ENCODE measurements at regions not wholly inside any gene's neighbourhood (a gene's known extent, or its start where the extent isn't known, plus 50 kb on each side); places are given as distances from the start of the nearest gene placed in this dataset.

- peaks cover 0 to 4% (median 0%) of the 10 kb centered on the region in 4 experiments for H3K4me1 ChIP-seq (ENCODE audit: control extremely low read depth in 1 of 4, control insufficient read depth in 4 of 4, insufficient read depth in 4 of 4, low read length in 3 of 4)
- no peaks in the 10 kb centered on the region for H3K9me3 ChIP-seq (ENCODE audit: control extremely low read depth in 1 of 5, control insufficient read depth in 4 of 5, insufficient read depth in 2 of 5, low read depth in 1 of 5, low read length in 4 of 5)
- H3K27ac ChIP-seq (ENCODE audit: insufficient read depth in 1 of 2, low read depth in 1 of 2, low read length in 2 of 2, poor library complexity in 1 of 2, severe bottlenecking in 2 of 2), result no peak overlapping the region
- DNase-seq, result no peak
- H3K27me3 ChIP-seq (replicated peaks in 2 of 5; ENCODE audit: control insufficient read depth in 4 of 5, insufficient read depth in 5 of 5, low read length in 4 of 5), result no peaks in the 10 kb centered on the region
- POLR2A ChIA-PET, result no interaction called here
- peaks cover 0 to 17% (median 3%) of the 10 kb centered on the region in 4 experiments for H3K36me3 ChIP-seq (ENCODE audit: control insufficient read depth in 4 of 4, insufficient read depth in 4 of 4, low read length in 3 of 4)
- 85% methylated on average over 4 of the region's 6 CpGs for WGBS (ENCODE audit: insufficient coverage)
- CTCF ChIA-PET, result interaction anchor here (0.8 to 7.2 kb wide), 13 partner anchors 10 to 362 kb away, joined by 3 to 92 read pairs (median 4); no protein-coding TSS in a partner anchor
- no peak overlapping the region for H3K4me3 ChIP-seq (ENCODE audit: control insufficient read depth in 1 of 7, extremely low read depth in 1 of 7, insufficient read depth in 4 of 7, low read depth in 2 of 7, low read length in 6 of 7)
These were observed 75.0 kb upstream of the BZW1 start for GRCh38 chr2:200736646-200737274.

GRCh38 chr2:200737585-200737984 lies 74.1 kb upstream of the BZW1 start:
- no peak overlapping the region for H3K27ac ChIP-seq (ENCODE audit: insufficient read depth in 1 of 2, low read depth in 1 of 2, low read length in 2 of 2, poor library complexity in 1 of 2, severe bottlenecking in 2 of 2)
- H3K4me3 ChIP-seq (ENCODE audit: control insufficient read depth in 1 of 7, extremely low read depth in 1 of 7, insufficient read depth in 4 of 7, low read depth in 2 of 7, low read length in 6 of 7), result no peak overlapping the region
- ChIA-PET POLR2A (no interaction called here), CTCF (interaction anchor here (0.8 to 7.2 kb wide), 7 partner anchors 13 to 363 kb away, joined by 3 to 92 read pairs (median 6); no protein-coding TSS in a partner anchor)
- no peaks in the 10 kb centered on the region for H3K9me3 ChIP-seq (ENCODE audit: control extremely low read depth in 1 of 5, control insufficient read depth in 4 of 5, insufficient read depth in 2 of 5, low read depth in 1 of 5, low read length in 4 of 5)
- no peak for DNase-seq
- 98% methylated on average over 4 of the region's 4 CpGs for WGBS (ENCODE audit: insufficient coverage)
- no peaks in the 10 kb centered on the region for H3K27me3 ChIP-seq (replicated peaks in 2 of 5; ENCODE audit: control insufficient read depth in 4 of 5, insufficient read depth in 5 of 5, low read length in 4 of 5)
- peaks cover 0 to 12% (median 0%) of the 10 kb centered on the region in 4 experiments for H3K4me1 ChIP-seq (ENCODE audit: control extremely low read depth in 1 of 4, control insufficient read depth in 4 of 4, insufficient read depth in 4 of 4, low read length in 3 of 4)
- peaks cover 0 to 13% (median 3%) of the 10 kb centered on the region in 4 experiments for H3K36me3 ChIP-seq (ENCODE audit: control insufficient read depth in 4 of 4, insufficient read depth in 4 of 4, low read length in 3 of 4)

GRCh38 chr2:200738590-200738989 lies 73.1 kb upstream of the BZW1 start:
- Histone ChIP-seq H3K4me3 (ENCODE audit: control insufficient read depth in 1 of 7, extremely low read depth in 1 of 7, insufficient read depth in 4 of 7, low read depth in 2 of 7, low read length in 6 of 7) (no peak overlapping the region), H3K36me3 (ENCODE audit: control insufficient read depth in 4 of 4, insufficient read depth in 4 of 4, low read length in 3 of 4) (peaks cover 0 to 7% (median 2%) of the 10 kb centered on the region in 4 experiments), H3K27ac (ENCODE audit: insufficient read depth in 1 of 2, low read depth in 1 of 2, low read length in 2 of 2, poor library complexity in 1 of 2, severe bottlenecking in 2 of 2) (no peak overlapping the region), H3K9me3 (ENCODE audit: control extremely low read depth in 1 of 5, control insufficient read depth in 4 of 5, insufficient read depth in 2 of 5, low read depth in 1 of 5, low read length in 4 of 5) (no peaks in the 10 kb centered on the region), H3K27me3 (replicated peaks in 2 of 5; ENCODE audit: control insufficient read depth in 4 of 5, insufficient read depth in 5 of 5, low read length in 4 of 5) (no peaks in the 10 kb centered on the region), H3K4me1 (ENCODE audit: control extremely low read depth in 1 of 4, control insufficient read depth in 4 of 4, insufficient read depth in 4 of 4, low read length in 3 of 4) (peaks cover 0 to 17% (median 0%) of the 10 kb centered on the region in 4 experiments)
- ChIA-PET POLR2A (interaction anchor here (0.6 kb wide), 1 partner anchor 340 kb away, joined by 9 read pairs; no protein-coding TSS in a partner anchor), CTCF (interaction anchor here (1.0 to 1.4 kb wide), 4 partner anchors 12 to 66 kb away, joined by 3 read pairs; no protein-coding TSS in a partner anchor)
- DNase-seq, result no peak
- 98% methylated on average over 5 of the region's 7 CpGs for WGBS (ENCODE audit: insufficient coverage)

- CTCF ChIA-PET, result interaction anchor here (0.6 to 1.0 kb wide), 3 partner anchors 9 to 30 kb away, joined by 3 read pairs; no protein-coding TSS in a partner anchor
- Histone ChIP-seq H3K4me3 (ENCODE audit: control insufficient read depth in 1 of 7, extremely low read depth in 1 of 7, insufficient read depth in 4 of 7, low read depth in 2 of 7, low read length in 6 of 7) (no peak overlapping the region), H3K9me3 (ENCODE audit: control extremely low read depth in 1 of 5, control insufficient read depth in 4 of 5, insufficient read depth in 2 of 5, low read depth in 1 of 5, low read length in 4 of 5) (no peaks in the 10 kb centered on the region), H3K4me1 (ENCODE audit: control extremely low read depth in 1 of 4, control insufficient read depth in 4 of 4, insufficient read depth in 4 of 4, low read length in 3 of 4) (peaks cover 0 to 20% (median 0%) of the 10 kb centered on the region in 4 experiments), H3K36me3 (ENCODE audit: control insufficient read depth in 4 of 4, insufficient read depth in 4 of 4, low read length in 3 of 4) (peaks cover 0 to 12% (median 2%) of the 10 kb centered on the region in 4 experiments), H3K27me3 (replicated peaks in 2 of 5; ENCODE audit: control insufficient read depth in 4 of 5, insufficient read depth in 5 of 5, low read length in 4 of 5) (no peaks in the 10 kb centered on the region), H3K27ac (ENCODE audit: insufficient read depth in 1 of 2, low read depth in 1 of 2, low read length in 2 of 2, poor library complexity in 1 of 2, severe bottlenecking in 2 of 2) (no peak overlapping the region)
- no peak for DNase-seq
- POLR2A ChIA-PET, result no interaction called here
- 94% methylated on average over 4 of the region's 6 CpGs for WGBS (ENCODE audit: insufficient coverage)
These were observed 70.8 kb upstream of the BZW1 start for GRCh38 chr2:200740907-200741306.

GRCh38 chr2:200741468-200742202 lies 70.1 kb upstream of the BZW1 start:
- ChIA-PET CTCF (interaction anchor here (0.7 kb wide), 1 partner anchor 9 kb away, joined by 3 read pairs; no protein-coding TSS in a partner anchor), POLR2A (no interaction called here)
- peaks cover 0 to 20% (median 0%) of the 10 kb centered on the region in 4 experiments for H3K4me1 ChIP-seq (ENCODE audit: control extremely low read depth in 1 of 4, control insufficient read depth in 4 of 4, insufficient read depth in 4 of 4, low read length in 3 of 4)
- H3K36me3 ChIP-seq (ENCODE audit: control insufficient read depth in 4 of 4, insufficient read depth in 4 of 4, low read length in 3 of 4), result peaks cover 0 to 14% (median 2%) of the 10 kb centered on the region in 4 experiments
- H3K27me3 ChIP-seq (replicated peaks in 2 of 5; ENCODE audit: control insufficient read depth in 4 of 5, insufficient read depth in 5 of 5, low read length in 4 of 5), result no peaks in the 10 kb centered on the region
- WGBS (ENCODE audit: insufficient coverage), result 90% methylated on average over 6 of the region's 8 CpGs
- no peak overlapping the region for H3K27ac ChIP-seq (ENCODE audit: insufficient read depth in 1 of 2, low read depth in 1 of 2, low read length in 2 of 2, poor library complexity in 1 of 2, severe bottlenecking in 2 of 2)
- no peak overlapping the region for H3K4me3 ChIP-seq (ENCODE audit: control insufficient read depth in 1 of 7, extremely low read depth in 1 of 7, insufficient read depth in 4 of 7, low read depth in 2 of 7, low read length in 6 of 7)
- DNase-seq, result no peak
- H3K9me3 ChIP-seq (ENCODE audit: control extremely low read depth in 1 of 5, control insufficient read depth in 4 of 5, insufficient read depth in 2 of 5, low read depth in 1 of 5, low read length in 4 of 5), result no peaks in the 10 kb centered on the region

GRCh38 chr2:200742426-200742825 lies 69.3 kb upstream of the BZW1 start:
- 90% methylated on average over 3 of the region's 5 CpGs for WGBS (ENCODE audit: insufficient coverage)

More at GRCh38 chr2:200742426-200742825, 69.3 kb upstream of the BZW1 start:
- no peak for DNase-seq
- Histone ChIP-seq H3K36me3 (ENCODE audit: control insufficient read depth in 4 of 4, insufficient read depth in 4 of 4, low read length in 3 of 4) (peaks cover 0 to 19% (median 1%) of the 10 kb centered on the region in 4 experiments), H3K9me3 (ENCODE audit: control extremely low read depth in 1 of 5, control insufficient read depth in 4 of 5, insufficient read depth in 2 of 5, low read depth in 1 of 5, low read length in 4 of 5) (no peaks in the 10 kb centered on the region), H3K4me1 (ENCODE audit: control extremely low read depth in 1 of 4, control insufficient read depth in 4 of 4, insufficient read depth in 4 of 4, low read length in 3 of 4) (peaks cover 0 to 20% (median 0%) of the 10 kb centered on the region in 4 experiments), H3K27ac (ENCODE audit: insufficient read depth in 1 of 2, low read depth in 1 of 2, low read length in 2 of 2, poor library complexity in 1 of 2, severe bottlenecking in 2 of 2) (no peak overlapping the region), H3K27me3 (replicated peaks in 2 of 5; ENCODE audit: control insufficient read depth in 4 of 5, insufficient read depth in 5 of 5, low read length in 4 of 5) (no peaks in the 10 kb centered on the region), H3K4me3 (ENCODE audit: control insufficient read depth in 1 of 7, extremely low read depth in 1 of 7, insufficient read depth in 4 of 7, low read depth in 2 of 7, low read length in 6 of 7) (no peak overlapping the region)
- CTCF ChIA-PET, result no interaction called here
- POLR2A ChIA-PET, result no interaction called here

All from common myeloid progenitor, CD34-positive (primary cell).